ENCODE measurements at regions not wholly inside any gene's neighbourhood (a gene's known extent, or its start where the extent isn't known, plus 50 kb on each side); places are given as distances from the start of the nearest gene placed in this dataset.

DNA sequence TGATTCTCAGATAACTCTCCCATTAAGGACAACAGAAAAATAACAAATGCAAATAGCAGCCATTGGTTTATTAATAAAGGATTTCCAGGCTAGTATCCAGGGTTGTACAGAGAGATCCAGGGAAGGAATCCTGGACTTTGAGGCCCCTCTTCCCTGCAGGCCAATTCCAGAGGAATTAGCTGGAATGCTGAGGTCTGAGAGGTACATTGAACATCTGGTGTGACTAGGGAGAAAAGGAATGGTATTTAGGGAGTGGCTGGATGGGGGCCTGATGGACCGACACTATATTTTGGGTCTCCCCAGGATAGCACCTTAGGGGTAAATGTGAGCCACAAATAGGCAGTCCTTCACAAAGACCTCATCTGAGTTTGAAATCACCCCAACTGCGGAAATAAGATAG, 924.5 kb downstream of the AACS start:
- Mint-ChIP-seq H3K4me1 (ENCODE audit: insufficient read depth, unreplicated experiment) (no peaks in the 10 kb centered on the region), H3K27ac (ENCODE audit: low read depth, unreplicated experiment) (no peak overlapping the region), H3K9me3 (ENCODE audit: unreplicated experiment) (peaks cover 12% of the 10 kb centered on the region), H3K36me3 (ENCODE audit: insufficient read depth, unreplicated experiment) (no peaks in the 10 kb centered on the region), H3K27me3 (ENCODE audit: insufficient read depth, unreplicated experiment) (no peaks in the 10 kb centered on the region), H3K4me3 (ENCODE audit: unreplicated experiment) (no peak overlapping the region)
- intact Hi-C loops (cut with micrococcal nuclease): no loop called here
- CTCF ChIA-PET: no interaction called here
- POLR2A ChIA-PET: no interaction called here
- no peak for DNase-seq (ENCODE audit: unreplicated experiment)
- TF ChIP-seq, protein P1, sequence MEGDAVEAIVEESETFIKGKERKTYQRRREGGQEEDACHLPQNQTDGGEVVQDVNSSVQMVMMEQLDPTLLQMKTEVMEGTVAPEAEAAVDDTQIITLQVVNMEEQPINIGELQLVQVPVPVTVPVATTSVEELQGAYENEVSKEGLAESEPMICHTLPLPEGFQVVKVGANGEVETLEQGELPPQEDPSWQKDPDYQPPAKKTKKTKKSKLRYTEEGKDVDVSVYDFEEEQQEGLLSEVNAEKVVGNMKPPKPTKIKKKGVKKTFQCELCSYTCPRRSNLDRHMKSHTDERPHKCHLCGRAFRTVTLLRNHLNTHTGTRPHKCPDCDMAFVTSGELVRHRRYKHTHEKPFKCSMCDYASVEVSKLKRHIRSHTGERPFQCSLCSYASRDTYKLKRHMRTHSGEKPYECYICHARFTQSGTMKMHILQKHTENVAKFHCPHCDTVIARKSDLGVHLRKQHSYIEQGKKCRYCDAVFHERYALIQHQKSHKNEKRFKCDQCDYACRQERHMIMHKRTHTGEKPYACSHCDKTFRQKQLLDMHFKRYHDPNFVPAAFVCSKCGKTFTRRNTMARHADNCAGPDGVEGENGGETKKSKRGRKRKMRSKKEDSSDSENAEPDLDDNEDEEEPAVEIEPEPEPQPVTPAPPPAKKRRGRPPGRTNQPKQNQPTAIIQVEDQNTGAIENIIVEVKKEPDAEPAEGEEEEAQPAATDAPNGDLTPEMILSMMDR (IDR thresholded peaks at IDR 0.05; ENCODE audit: unreplicated experiment): no peak
- no TSS peak for BruUV-seq (replicated peaks)

DNA sequence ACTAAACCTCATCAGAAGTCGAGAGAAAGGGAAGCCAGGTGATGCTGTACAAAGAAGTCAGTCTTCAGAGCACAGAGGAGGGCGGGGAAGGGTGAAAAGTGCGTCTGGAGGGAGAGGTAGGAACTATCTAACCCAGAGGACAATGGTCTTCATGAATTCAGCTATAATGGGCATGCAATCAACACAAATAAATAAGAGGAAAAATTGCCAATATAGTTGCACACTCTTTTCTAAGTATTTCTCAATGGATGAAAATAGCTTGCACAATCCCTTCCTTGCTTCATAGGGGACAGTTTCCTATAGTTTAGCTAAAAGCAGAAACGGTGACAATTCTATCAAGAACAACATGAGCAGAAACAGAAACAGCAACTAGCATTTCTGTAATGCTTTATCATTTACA, 931.2 kb downstream of the AACS start:
- TF ChIP-seq, protein P1 (IDR thresholded peaks at IDR 0.05; ENCODE audit: unreplicated experiment): no peak
- POLR2A ChIA-PET: interaction anchor here (0.8 kb wide), 1 partner anchor 1093 kb away, joined by 3 read pairs; no protein-coding TSS in a partner anchor
- intact Hi-C loops (cut with micrococcal nuclease): no loop called here
- Mint-ChIP-seq H3K9me3 (ENCODE audit: unreplicated experiment) (peaks cover 15% of the 10 kb centered on the region), H3K27me3 (ENCODE audit: insufficient read depth, unreplicated experiment) (no peaks in the 10 kb centered on the region), H3K4me3 (ENCODE audit: unreplicated experiment) (no peak overlapping the region), H3K4me1 (ENCODE audit: insufficient read depth, unreplicated experiment) (no peaks in the 10 kb centered on the region), H3K36me3 (ENCODE audit: insufficient read depth, unreplicated experiment) (no peaks in the 10 kb centered on the region), H3K27ac (ENCODE audit: low read depth, unreplicated experiment) (no peak overlapping the region)
- peak; percentile 24 for DNase-seq (ENCODE audit: unreplicated experiment)
- CTCF ChIA-PET: no interaction called here
- BruUV-seq (replicated peaks): no TSS peak

DNA sequence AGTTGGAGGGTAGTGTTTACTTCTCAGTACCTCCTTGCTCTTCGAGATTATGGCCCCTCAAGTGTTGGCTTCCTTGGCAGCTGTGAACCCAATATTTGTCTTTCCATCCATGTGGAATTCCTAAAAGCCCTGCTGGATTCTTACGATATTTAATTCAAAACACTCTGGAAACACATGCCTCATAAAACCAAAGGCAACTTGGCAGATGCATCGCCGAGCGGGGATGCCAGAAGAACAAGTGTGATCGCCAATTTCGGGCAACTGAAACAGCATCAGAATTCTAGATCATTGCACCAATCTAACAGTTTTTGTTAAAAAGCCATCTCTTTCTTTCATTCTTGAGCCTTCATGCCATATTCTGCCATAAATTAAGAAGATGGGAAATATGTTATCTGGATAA, 934.4 kb downstream of the AACS start:
- BruUV-seq (replicated peaks): no TSS peak
- ChIA-PET POLR2A (no interaction called here), CTCF (no interaction called here)
- no peak for DNase-seq (ENCODE audit: unreplicated experiment)
- TF ChIP-seq, protein P1 (IDR thresholded peaks at IDR 0.05; ENCODE audit: unreplicated experiment): no peak
- no peaks in the 10 kb centered on the region for H3K27me3 Mint-ChIP-seq (ENCODE audit: insufficient read depth, unreplicated experiment)
- intact Hi-C loops (cut with micrococcal nuclease): no loop called here
- H3K4me3 Mint-ChIP-seq (ENCODE audit: unreplicated experiment): no peak overlapping the region
- H3K27ac Mint-ChIP-seq (ENCODE audit: low read depth, unreplicated experiment): no peak overlapping the region
- no peaks in the 10 kb centered on the region for H3K36me3 Mint-ChIP-seq (ENCODE audit: insufficient read depth, unreplicated experiment)
- H3K4me1 Mint-ChIP-seq (ENCODE audit: insufficient read depth, unreplicated experiment): no peaks in the 10 kb centered on the region
- H3K9me3 Mint-ChIP-seq (ENCODE audit: unreplicated experiment): peaks cover 28% of the 10 kb centered on the region

DNA sequence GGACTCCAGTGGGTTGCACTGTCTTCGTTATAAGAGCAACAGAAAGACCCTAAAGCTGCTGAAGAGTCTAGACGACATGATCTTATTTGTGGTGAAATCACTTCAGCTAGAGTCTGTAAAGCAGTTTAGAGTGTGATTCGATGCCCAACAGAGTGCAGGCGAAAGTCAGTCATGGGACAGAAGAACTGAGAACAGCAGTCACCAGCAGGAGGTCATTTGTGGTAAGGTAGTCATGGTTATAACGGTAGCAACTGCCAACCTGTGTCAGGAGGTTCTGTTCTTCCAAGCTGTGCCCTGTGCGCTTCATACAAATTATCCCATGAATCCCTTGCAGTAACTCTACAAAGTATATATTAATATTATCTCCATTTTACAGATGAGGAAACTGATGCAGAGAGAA, 954.1 kb downstream of the AACS start:
- Mint-ChIP-seq H3K27ac (ENCODE audit: low read depth, unreplicated experiment) (no peak overlapping the region), H3K36me3 (ENCODE audit: insufficient read depth, unreplicated experiment) (no peaks in the 10 kb centered on the region), H3K4me3 (ENCODE audit: unreplicated experiment) (no peak overlapping the region), H3K4me1 (ENCODE audit: insufficient read depth, unreplicated experiment) (no peaks in the 10 kb centered on the region), H3K9me3 (ENCODE audit: unreplicated experiment) (peaks cover 21% of the 10 kb centered on the region), H3K27me3 (ENCODE audit: insufficient read depth, unreplicated experiment) (no peaks in the 10 kb centered on the region)
- TF ChIP-seq, protein P1 (IDR thresholded peaks at IDR 0.05; ENCODE audit: unreplicated experiment): no peak
- intact Hi-C loops (cut with micrococcal nuclease): no loop called here
- no peak for DNase-seq (ENCODE audit: unreplicated experiment)
- ChIA-PET CTCF (interaction anchor here (1.0 to 1.6 kb wide), 3 partner anchors 9 to 688 kb away, joined by 3 to 5 read pairs (median 4); no protein-coding TSS in a partner anchor), POLR2A (no interaction called here)
- BruUV-seq (replicated peaks): no TSS peak
